H9 (cell line): ENCODE measurements at regions not wholly inside any gene's neighbourhood (a gene's known extent, or its start where the extent isn't known, plus 50 kb on each side); places are given as distances from the start of the nearest gene placed in this dataset.
A peak's percentile ranks its signal among the peaks of the same experiment; 100 is the strongest.

Experiments
- DNase-seq: peaks from one replicate; pipeline ENCODE4 v3.0.0-alpha.2; 2017
- H2AFZ ChIP-seq: one replicate; pipeline ENCODE4 v1.6.1; 2013; ENCODE audit warnings: mild to moderate bottlenecking, low read length, control low read depth, moderate library complexity
- H2AK5ac ChIP-seq: 2 replicates; pipeline ENCODE4 v1.6.1; 2013; ENCODE audit warnings: low read length, control low read depth, mixed read lengths; ENCODE audit not compliant: insufficient read length
- H2BK120ac ChIP-seq: one replicate; pipeline ENCODE4 v1.6.1; 2013; ENCODE audit warnings: low read depth, mild to moderate bottlenecking, low read length, control low read depth, inconsistent platforms; ENCODE audit not compliant: poor library complexity, severe bottlenecking
- H2BK12ac ChIP-seq: 2 replicates; pipeline ENCODE4 v1.6.1; 2013; ENCODE audit warnings: low read length, control low read depth, mixed read lengths, low read depth; ENCODE audit not compliant: insufficient read length
- H2BK15ac ChIP-seq: 2 replicates; pipeline ENCODE4 v1.6.1; 2013; ENCODE audit warnings: low read depth, low read length, control low read depth
- H2BK20ac ChIP-seq: one replicate; pipeline ENCODE4 v1.6.1; 2013; ENCODE audit warnings: low read depth, mild to moderate bottlenecking, low read length, control low read depth, inconsistent platforms; ENCODE audit not compliant: poor library complexity, severe bottlenecking
- H2BK5ac ChIP-seq: 2 replicates; pipeline ENCODE4 v1.6.1; 2013; ENCODE audit warnings: low read length, control low read depth, mixed read lengths; ENCODE audit not compliant: insufficient read length
- H3K14ac ChIP-seq: 2 replicates; pipeline ENCODE4 v1.6.1; 2013; ENCODE audit warnings: low read length, control low read depth; ENCODE audit not compliant: insufficient read depth
- H3K18ac ChIP-seq: 2 replicates; pipeline ENCODE4 v1.6.1; 2013; ENCODE audit warnings: low read depth, mild to moderate bottlenecking, mixed read lengths, low read length, control low read depth; ENCODE audit not compliant: insufficient read length
- H3K23ac ChIP-seq: 2 replicates; pipeline ENCODE4 v1.6.1; 2013; ENCODE audit warnings: low read length, control low read depth, mixed read lengths, low read depth; ENCODE audit not compliant: insufficient read length
- H3K23me2 ChIP-seq: 2 replicates; pipeline ENCODE4 v1.6.1; 2013; ENCODE audit warnings: low read depth, mild to moderate bottlenecking, mixed read lengths, low read length, control low read depth; ENCODE audit not compliant: insufficient read length, poor library complexity, severe bottlenecking
- H3K27ac ChIP-seq: 2 replicates; pipeline ENCODE4 v1.5.1; 2013; ENCODE audit warnings: low read length, control low read depth, mixed read lengths, low read depth; ENCODE audit not compliant: insufficient read length
- H3K27me3 ChIP-seq: 2 replicates; pipeline ENCODE4 v1.6.1; 2013; ENCODE audit warnings: low read length, control low read depth, inconsistent platforms; ENCODE audit not compliant: insufficient read depth
- H3K4ac ChIP-seq: 2 replicates; pipeline ENCODE4 v1.6.1; 2013; ENCODE audit warnings: low read depth, mild to moderate bottlenecking, control low read depth, inconsistent platforms, low read length, moderate library complexity
- H3K4me1 ChIP-seq: 2 replicates; pipeline ENCODE4 v1.6.1; 2013; ENCODE audit warnings: low read length, control low read depth, inconsistent platforms; ENCODE audit not compliant: insufficient read depth
- H3K4me2 ChIP-seq: 2 replicates; pipeline ENCODE4 v1.6.1; 2013; ENCODE audit warnings: low read length, control low read depth, mixed read lengths; ENCODE audit not compliant: insufficient read length, insufficient read depth
- H3K56ac ChIP-seq: 2 replicates; pipeline ENCODE4 v1.6.1; 2013; ENCODE audit warnings: low read depth, mild to moderate bottlenecking, mixed read lengths, low read length, control low read depth; ENCODE audit not compliant: insufficient read length
- H3K79me1 ChIP-seq: 2 replicates; pipeline ENCODE4 v1.6.1; 2013; ENCODE audit warnings: low read depth, mild to moderate bottlenecking, moderate library complexity, low read length, control low read depth, inconsistent platforms; ENCODE audit not compliant: insufficient read depth, poor library complexity, severe bottlenecking
- H3K79me2 ChIP-seq: 2 replicates; pipeline ENCODE4 v1.6.1; 2013; ENCODE audit warnings: low read length, control low read depth, inconsistent platforms; ENCODE audit not compliant: insufficient read depth
- H3K9ac ChIP-seq: 2 replicates; pipeline ENCODE4 v1.6.1; 2013; ENCODE audit warnings: low read length, control low read depth, mixed read lengths; ENCODE audit not compliant: insufficient read length; ENCODE audit errors: extremely low read depth
- H3K9me3 ChIP-seq: one replicate; pipeline ENCODE4 v1.6.1; 2013; ENCODE audit warnings: low read depth, low read length, inconsistent platforms; ENCODE audit not compliant: control insufficient read depth
- H3T11ph ChIP-seq: one replicate; pipeline ENCODE4 v1.6.1; 2013; ENCODE audit warnings: mild to moderate bottlenecking, low read length, control low read depth, inconsistent platforms
- H4K20me1 ChIP-seq: one replicate; pipeline ENCODE4 v1.6.1; 2013; ENCODE audit not compliant: control insufficient read depth, insufficient read length, insufficient read depth
- H4K5ac ChIP-seq: 2 replicates; pipeline ENCODE4 v1.6.1; 2013; ENCODE audit warnings: low read depth, mild to moderate bottlenecking, mixed read lengths, low read length, control low read depth; ENCODE audit not compliant: insufficient read length
- H4K8ac ChIP-seq: replicated peaks from 2 replicates; pipeline ENCODE4 v1.6.1; 2013; ENCODE audit warnings: low read length, control low read depth, mixed read lengths, low read depth; ENCODE audit not compliant: insufficient read length
- H4K91ac ChIP-seq: 2 replicates; pipeline ENCODE4 v1.6.1; 2013; ENCODE audit warnings: low read depth, mild to moderate bottlenecking, moderate library complexity, mixed read lengths, low read length, control low read depth; ENCODE audit not compliant: insufficient read length
- H3K27ac Mint-ChIP-seq, 3 experiments: 2 replicates in 2 of 3; 3 replicates in 1 of 3; pipeline ENCODE4 v1.8.0; 2020 to 2021; ENCODE audit warnings: mixed read lengths in 3 of 3, mild to moderate bottlenecking in 1 of 3, moderate library complexity in 1 of 3
- H3K27me3 Mint-ChIP-seq: 2 replicates; pipeline ENCODE4 v1.8.0; 2021; ENCODE audit warnings: low read depth, mild to moderate bottlenecking, moderate library complexity, mixed read lengths
- H3K36me3 Mint-ChIP-seq, 3 experiments: 2 replicates in 2 of 3; 3 replicates in 1 of 3; pipeline ENCODE4 v1.8.0; 2020 to 2021; ENCODE audit warnings: low read depth in 3 of 3, mixed read lengths in 3 of 3; ENCODE audit not compliant: insufficient read depth in 1 of 3
- H3K4me1 Mint-ChIP-seq, 2 experiments: 2 replicates each; pipeline ENCODE4 v1.8.0; 2020; ENCODE audit warnings: mixed read lengths in 2 of 2
- H3K4me3 Mint-ChIP-seq, 2 experiments: 2 replicates in 1 of 2; 3 replicates in 1 of 2; pipeline ENCODE4 v1.8.0; 2020 to 2021; ENCODE audit warnings: mild to moderate bottlenecking in 2 of 2, mixed read lengths in 2 of 2, moderate library complexity in 1 of 2
- H3K9me3 Mint-ChIP-seq, 2 experiments: 2 replicates in 1 of 2; 3 replicates in 1 of 2; pipeline ENCODE4 v1.8.0; 2020; ENCODE audit warnings: mild to moderate bottlenecking in 2 of 2, mixed read lengths in 2 of 2, moderate library complexity in 1 of 2
- CTCF ChIP-seq: fragments of 200-600 bp; sonication (generic); conservative IDR thresholded peaks from 3 replicates; pipeline ENCODE4 v1.8.0; 2021; ENCODE audit warnings: antibody characterized with exemption, mild to moderate bottlenecking
- WGBS: extraction: QIAGEN DNeasy Blood & Tissue Kit; methylation state at CpG from one replicate; pipeline ENCODE4 v1.1.7; 2013; ENCODE audit warnings: missing lambda C conversion rate, low lambda C conversion rate, mixed read lengths; ENCODE audit not compliant: insufficient read length; ENCODE audit errors: extremely low coverage; 5-methylcytosine and 5-hydroxymethylcytosine counted together

DNA sequence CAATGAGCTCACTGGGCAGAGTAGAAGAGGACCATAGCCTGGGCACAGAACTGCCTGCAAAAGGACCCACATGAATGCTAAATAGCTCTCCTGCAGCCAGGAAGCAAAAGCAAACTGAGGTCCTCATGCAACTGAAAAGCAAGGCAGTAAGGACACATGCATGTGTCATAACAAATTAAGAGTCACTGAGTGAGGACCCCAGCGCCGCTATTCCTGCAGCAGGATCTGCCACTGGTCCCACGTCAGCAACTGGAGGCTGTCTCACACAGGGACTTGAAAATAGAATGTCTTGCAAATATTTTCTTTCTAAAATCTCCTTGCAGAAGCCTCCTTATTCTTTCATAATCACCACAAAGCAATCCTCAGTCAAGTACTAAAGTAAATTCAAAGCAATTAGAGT, 559.6 kb upstream of the DAB1 start:
- peaks cover 4 to 5% of the 10 kb centered on the region in 2 experiments for H3K9me3 Mint-ChIP-seq
- H4K91ac ChIP-seq = no peak overlapping the region
- no peak overlapping the region for H3K23ac ChIP-seq
- peaks cover 4 to 5% (median 4%) of the 10 kb centered on the region in 3 experiments; a peak in 6 of 7 replicates for H3K36me3 Mint-ChIP-seq
- no peaks in the 10 kb centered on the region for H3K79me2 ChIP-seq
- no peak overlapping the region for H3K4me3 Mint-ChIP-seq
- peaks cover 35 to 53% of the 10 kb centered on the region in 2 experiments for H3K4me1 Mint-ChIP-seq
- no peak overlapping the region for H4K5ac ChIP-seq
- H3T11ph ChIP-seq = no peak overlapping the region
- H3K27me3 ChIP-seq = no peaks in the 10 kb centered on the region
- no peak overlapping the region for H3K27ac ChIP-seq
- TF ChIP-seq CTCF = no peak
- H4K8ac ChIP-seq = no peak overlapping the region
- H2AK5ac ChIP-seq = no peak overlapping the region
- no peaks in the 10 kb centered on the region for H3K23me2 ChIP-seq
- no peaks in the 10 kb centered on the region for H3K27me3 Mint-ChIP-seq
- H3K4me1 ChIP-seq = peaks cover 12% of the 10 kb centered on the region
- H2BK120ac ChIP-seq = no peak overlapping the region
- H3K56ac ChIP-seq = no peak overlapping the region
- H3K4me2 ChIP-seq = no peak overlapping the region
- no peak overlapping the region for H2BK20ac ChIP-seq
- no peaks in the 10 kb centered on the region for H3K9me3 ChIP-seq
- peak overlapping the region; percentile 15 to 56 (median 55); a peak in 2 of 7 replicates for H3K27ac Mint-ChIP-seq
- no CpG with 5 or more reads among the region's 3 CpGs for WGBS
- no peak overlapping the region for H3K14ac ChIP-seq
- H3K79me1 ChIP-seq = no peaks in the 10 kb centered on the region
- no peak overlapping the region for H3K9ac ChIP-seq
- H2BK12ac ChIP-seq = no peak overlapping the region
- no peaks in the 10 kb centered on the region for H4K20me1 ChIP-seq
- H2AFZ ChIP-seq = no peak overlapping the region
- no peak overlapping the region for H3K4ac ChIP-seq
- no peak for DNase-seq
- no peak overlapping the region for H3K18ac ChIP-seq
- no peak overlapping the region for H2BK15ac ChIP-seq
- H2BK5ac ChIP-seq = no peak overlapping the region
